HG02870 (cell line): ENCODE measurements at regions not wholly inside any gene's neighbourhood (a gene's known extent, or its start where the extent isn't known, plus 50 kb on each side); places are given as distances from the start of the nearest gene placed in this dataset.

ENCODE experiments used
- ATAC-seq: cut with Tn5 transposase; IDR thresholded peaks from one replicate; pipeline ENCODE4 v1.9.1; 2021; ENCODE audit warnings: mild to moderate bottlenecking, moderate library complexity; ENCODE audit not compliant: unreplicated experiment

DNA sequence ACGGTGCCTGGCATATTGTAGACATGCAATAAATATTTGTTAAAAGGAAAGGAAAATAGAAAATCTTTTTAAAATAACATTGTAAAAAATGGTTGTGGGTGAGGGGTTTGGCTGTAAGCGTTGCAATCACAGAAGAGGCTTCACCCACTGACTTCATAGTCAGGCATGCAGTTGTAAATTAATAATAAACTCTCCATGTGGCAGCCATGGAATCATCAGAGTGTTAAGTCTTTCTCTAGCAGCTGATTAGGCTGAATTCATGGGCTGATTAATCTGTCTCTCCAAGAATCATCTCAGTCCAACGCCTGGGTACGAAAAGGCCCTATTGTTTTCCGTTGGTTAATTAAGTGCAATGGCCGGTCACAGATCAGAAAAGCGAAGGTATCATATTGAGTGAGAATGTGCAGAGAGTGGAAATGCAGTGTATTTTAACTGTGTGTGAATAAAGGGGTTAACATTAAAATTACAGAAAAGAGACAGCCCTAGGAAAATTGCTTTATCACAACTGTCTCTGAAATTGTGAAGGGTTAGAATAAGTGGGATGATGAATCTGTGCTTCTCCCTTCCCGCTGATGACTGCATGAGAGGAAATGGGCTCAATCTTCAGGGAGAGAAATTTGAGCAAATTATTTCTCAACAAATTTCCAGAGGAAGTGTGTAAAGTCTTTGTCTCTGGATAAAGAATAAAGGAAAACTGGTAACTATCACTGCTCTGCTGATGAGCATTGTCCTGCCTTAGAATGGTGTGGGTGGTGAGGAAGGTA is 269.0 kb downstream of the FAM76B start:
- ATAC-seq: no peak

DNA sequence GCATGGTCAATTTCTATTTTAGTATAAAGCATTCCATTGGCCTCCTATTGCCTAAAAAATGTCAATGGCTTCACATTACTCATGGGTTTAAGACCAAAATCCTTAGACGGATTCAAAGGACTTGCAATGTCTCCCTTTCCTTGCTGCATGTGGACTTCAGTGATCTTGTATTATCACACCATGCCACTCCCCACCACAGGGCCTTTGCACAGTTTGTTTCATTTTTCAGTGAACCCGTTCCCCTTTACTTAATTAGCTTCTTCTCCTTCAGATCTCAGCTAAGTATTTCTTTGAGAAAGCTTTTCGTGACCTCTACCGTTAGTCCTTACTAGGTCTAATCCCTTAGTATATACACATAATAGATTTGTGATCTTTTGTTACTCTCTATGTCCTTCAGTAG is 269.7 kb downstream of the FAM76B start:
- no peak for ATAC-seq

DNA sequence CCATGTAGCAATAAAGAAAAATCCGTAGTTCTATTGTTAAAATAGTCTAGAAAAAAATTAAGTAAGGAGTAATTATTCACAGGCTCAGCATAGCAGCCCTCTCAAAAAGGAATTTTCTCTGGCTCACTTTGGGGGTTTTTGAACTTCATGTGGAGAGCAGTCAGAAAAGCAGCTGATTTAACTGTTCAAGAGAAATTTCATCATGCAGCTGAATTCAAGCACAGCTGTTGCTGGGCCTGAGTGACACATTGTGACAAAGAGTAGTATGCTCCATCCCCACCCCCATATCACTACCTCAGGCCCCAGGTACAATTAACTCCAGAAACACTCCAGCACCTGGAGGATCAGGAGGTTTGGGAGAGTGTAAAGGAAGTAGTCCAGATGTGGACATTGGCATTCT is 272.1 kb downstream of the FAM76B start:
- ATAC-seq: no peak

DNA sequence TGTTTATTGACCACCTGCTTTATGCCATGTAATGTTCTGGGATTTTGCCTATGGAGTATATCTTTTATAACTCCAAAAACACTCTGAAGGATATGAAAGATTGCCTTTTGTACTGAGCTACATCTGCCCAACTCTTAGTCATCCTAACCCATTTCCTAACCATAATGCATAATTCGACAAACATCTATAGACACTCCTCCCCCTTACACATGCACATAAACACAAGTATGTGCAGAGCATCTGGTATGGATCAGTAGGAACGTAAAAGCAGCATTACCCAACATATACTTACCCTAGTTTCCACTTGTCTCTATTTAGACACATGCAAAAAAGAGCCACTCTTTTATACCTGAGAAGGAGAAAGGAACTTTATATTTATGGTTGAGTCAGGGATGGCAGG is 272.8 kb downstream of the FAM76B start:
- ATAC-seq: no peak

DNA sequence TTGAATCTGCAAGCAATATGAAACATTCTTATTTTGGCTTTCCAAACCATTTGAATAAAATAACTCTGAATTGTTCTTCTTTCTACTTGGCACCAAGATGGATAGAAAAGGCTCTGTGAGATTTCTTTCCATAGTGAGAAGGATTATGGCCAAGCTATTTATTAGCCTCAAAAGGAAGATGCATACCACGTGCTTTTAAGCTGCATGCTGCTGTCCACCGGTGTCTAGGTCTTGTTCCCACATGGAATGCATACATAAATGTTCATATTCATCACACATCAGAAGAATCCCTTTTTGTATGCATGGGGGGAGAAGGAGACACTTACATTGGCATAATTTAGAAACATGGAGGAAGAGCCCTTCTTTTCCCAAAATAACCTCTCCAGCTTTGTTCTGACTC is 273.4 kb downstream of the FAM76B start:
- ATAC-seq: no peak

DNA sequence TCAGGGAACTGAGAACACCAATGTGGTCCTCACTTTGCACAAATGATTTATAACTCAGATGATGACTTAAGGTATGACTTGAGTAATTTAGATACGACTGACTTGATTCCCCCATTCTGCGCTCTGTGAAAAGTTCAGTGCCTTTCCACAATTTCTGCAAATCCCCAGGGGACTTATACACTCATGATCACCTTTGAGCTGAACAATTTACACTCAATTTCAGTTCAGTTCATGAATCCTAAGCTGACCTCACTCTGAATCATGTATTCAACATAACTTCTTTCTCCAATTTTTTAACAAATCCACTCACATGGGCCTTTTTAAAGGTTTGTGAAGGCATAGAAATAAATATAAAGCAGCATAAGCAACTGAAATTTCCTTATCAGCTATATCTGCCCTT is 274.2 kb downstream of the FAM76B start:
- ATAC-seq: no peak

DNA sequence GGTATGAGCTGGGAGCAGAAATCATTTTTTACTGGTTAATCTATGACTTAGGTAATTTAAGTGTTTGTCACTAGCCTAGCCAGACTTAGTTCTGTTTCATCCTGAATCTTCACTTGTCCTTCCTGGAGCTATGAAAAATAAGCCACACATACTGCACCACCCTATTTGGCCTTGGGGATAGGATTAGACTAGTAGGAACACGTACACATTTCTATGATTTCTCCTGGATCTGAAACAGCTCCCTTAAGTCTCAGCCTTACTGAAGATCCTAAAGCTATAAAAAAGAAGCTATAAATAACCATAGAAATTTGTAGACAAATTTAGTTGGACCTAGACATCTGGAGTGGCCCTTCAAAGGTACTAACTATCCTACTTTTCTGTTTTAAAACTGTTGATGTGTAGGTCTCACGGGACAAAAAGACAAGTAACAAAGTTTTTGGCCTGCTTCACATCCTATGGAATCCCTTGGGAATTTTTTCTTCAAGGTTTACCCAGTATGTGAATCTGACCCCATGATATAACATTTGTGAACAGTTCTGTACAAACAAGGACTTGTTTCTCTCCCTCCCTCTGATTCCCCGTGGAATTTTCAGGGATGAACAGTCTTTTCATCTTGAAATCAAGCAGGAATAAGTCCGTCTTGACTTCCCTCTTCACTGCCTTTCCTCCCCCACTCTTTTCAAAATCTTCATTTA is 275.0 kb downstream of the FAM76B start:
- ATAC-seq: no peak

DNA sequence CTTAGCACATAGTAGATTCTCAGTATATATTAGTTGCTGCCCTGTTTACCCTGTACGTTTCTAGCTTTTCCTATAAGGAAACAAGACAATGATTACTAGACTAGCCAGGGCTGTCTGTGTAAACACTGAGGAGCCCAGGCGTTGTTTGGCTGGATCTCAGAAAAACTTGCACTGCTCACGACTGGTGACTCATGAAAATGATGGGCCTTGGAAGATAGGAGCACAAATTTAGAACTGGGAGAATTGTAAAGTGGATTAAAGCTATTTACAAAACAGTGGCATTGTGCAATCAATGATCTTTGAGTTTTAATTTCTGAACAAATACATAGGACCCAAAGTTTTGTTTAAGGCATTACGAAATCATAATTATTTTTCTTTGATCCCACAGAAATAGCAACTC is 276.9 kb downstream of the FAM76B start:
- no peak for ATAC-seq

DNA sequence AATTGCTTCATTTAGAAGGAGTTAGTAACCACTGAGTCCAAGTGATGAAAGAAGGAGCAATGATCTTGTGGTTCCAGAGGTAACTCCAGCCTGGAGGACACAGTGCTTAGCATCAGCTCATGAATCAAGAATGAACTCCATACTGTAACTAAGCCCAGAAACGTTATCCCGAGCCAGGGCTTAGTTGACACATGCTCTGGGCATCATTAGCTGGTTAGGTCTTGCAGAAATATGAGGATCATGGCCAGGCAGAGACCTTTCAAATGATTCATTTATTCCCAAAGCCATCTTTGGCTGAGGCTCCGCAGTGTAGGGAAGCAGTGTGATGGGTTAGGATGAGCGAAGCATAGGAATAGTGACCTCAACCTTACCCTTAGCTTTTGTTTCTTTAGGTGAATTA is 277.4 kb downstream of the FAM76B start:
- no peak for ATAC-seq

DNA sequence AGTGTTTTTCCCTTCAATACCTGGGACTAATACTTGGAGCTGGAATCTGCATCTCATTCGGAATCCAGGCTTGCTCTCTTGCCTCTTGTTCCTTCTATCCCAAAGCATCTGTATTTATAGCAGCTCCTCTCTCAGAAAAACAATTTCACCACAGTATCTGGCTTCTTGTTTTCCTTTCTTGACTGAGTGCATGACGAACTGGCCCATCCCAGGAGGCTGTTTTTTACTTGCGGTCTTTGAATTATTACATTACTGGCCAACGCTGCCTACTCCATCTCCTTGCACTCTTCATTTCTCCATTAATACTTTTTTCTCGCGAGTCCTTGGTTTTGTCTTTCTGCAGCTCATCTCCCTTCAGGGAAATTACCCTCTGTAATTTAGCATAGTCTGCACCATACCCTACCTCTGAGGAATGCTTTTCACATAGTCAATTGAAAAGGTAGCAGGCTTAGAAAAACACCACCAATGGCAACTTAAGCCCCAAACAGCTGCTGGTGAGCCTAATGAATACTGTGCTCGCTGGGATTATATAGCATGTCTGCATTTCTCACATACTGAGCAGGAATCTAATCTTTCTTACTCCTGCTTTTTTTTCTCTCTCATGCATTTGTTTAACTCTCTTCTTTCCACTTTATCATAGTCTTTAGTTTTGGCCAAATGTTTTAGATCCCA is 277.4 kb upstream of the SESN3 start:
- no peak for ATAC-seq

DNA sequence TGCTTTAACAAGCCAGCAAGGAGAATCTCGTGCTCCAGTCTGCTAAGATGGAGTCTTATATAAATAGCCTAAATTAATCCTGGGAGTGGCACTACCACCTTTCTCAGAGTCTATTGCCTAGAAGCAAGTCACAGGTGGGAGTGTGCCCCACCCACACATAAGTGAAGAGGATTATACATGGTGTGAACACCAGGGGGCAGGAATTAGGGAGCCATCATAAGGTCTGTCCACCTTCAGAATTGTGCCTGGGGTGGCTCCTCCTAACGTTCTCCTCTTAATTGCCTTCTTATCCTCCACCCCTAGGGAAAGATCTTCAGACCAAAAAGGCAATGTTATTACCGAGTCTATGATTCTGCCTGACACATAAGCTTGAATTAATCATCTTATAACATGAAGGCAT is 276.8 kb upstream of the SESN3 start:
- no peak for ATAC-seq

DNA sequence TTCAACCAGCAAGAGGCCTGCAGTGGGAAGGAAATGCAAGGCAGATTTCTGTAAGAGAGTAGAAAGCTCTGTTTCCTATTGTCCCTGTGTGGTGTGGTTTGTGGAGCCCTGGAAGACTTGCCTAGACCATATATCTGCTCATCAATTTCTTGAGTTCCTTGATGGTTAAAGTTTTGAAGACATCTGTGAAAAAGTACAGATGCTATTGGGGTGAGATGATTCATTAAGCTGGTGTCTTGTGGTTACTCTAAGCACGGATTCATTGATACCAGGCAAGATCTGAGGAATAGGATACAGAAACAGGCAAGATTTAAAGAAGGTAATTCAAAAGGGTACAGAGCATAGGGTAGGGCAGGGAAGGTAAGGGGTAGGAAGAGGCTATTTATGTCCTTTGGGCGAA is 275.8 kb upstream of the SESN3 start:
- ATAC-seq: no peak

DNA sequence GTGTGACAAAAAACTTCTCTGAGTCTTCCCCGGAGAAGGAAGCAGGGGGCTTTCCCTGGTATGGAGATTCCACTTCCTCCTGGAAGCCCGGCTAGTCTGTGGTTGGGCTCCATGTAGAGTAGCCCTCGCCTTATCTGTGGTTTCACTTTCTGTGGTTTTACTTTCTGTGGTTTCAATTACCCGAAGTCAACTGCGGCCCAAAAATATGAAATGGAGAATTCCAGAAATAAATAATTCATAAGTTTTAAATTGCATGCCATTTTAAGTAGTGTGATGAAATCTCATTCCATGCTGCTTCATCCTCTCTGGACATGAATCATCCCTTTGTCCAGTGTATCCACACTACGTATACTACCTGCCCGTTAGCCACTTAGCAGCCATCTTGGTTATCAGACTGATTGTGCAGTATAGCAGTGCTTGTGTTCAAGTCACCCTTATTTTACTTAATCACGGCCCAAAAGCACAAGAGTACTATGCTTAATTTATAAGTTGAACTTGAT is 275.0 kb upstream of the SESN3 start:
- ATAC-seq: no peak

DNA sequence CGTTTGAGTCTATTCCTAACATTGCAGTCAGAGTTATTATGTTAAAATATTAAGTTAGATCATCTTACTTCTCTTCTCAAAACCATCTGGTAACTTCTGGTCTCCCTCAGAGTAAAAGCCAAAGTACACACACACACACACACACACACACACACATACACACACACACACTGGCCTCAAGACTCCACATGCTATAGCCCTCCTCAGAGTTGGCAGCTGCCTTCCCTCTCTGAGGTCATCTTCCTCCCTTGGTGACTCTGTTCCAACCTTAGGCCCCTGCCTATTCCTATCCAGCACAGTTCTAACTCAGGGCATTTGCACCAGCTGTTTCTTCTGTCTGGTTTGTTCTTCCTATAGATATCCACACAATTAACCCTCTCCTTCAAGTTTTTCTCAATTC is 272.0 kb upstream of the SESN3 start:
- no peak for ATAC-seq

DNA sequence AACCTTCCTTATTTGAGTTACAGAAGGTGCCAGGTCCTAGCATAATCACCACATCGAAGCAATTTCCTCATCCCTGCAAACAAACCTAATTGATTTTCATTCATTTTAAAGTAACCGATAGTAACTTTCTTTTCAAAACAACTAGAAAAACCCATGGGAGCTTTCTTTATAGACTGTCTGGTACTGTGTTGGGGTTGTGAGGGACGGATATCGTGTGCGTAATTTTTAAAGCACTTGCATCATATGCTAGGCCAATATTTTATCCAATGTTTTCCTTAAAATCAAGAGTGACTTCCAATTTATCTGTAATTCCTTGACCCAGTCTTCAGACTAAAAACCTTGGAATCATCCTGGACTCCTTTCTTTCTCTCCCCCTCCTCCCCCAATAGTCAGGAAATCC is 271.5 kb upstream of the SESN3 start:
- ATAC-seq: no peak

DNA sequence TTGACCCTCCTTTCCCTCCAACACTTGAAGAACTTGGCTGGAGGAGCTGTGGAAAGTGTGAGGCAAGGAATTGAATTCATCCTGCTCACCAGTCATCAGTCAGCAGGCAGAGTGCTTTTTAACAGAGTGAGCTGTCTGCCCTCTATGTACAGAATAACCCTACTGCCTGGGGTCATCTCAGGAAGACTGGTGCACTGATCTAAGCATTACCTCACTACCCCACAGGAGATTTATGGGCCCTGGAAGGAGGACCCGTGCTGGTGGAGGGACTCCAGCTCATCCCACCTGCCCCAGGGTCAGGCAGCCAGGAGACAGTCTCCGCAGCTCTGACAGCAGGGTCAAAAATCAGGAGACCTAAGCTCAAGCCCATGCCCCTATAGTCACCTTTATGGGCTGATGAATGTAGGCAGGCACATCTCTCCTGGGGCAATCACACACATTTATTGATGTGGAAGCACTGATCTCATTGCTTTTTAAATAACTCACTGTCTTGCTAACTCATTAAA is 270.8 kb upstream of the SESN3 start:
- ATAC-seq: no peak

DNA sequence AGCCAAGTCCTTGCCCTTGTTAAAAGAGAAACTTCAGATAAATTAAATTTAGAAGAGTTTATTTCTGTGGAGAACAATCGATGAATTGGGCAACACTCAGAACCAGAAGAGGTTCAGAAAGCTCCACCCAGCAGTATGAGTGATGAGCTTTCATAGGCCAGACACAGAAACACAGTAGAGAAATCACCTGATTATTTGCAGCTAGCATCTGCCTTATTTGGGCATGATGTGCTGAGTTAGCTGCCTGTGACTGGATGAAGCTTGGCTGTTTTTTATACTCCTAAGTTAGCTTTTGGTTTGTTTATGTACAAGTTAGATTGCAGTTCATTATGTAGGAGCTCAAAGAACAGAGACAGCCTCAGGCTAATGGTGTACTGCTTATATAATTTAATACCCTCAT is 269.5 kb upstream of the SESN3 start:
- ATAC-seq: no peak

DNA sequence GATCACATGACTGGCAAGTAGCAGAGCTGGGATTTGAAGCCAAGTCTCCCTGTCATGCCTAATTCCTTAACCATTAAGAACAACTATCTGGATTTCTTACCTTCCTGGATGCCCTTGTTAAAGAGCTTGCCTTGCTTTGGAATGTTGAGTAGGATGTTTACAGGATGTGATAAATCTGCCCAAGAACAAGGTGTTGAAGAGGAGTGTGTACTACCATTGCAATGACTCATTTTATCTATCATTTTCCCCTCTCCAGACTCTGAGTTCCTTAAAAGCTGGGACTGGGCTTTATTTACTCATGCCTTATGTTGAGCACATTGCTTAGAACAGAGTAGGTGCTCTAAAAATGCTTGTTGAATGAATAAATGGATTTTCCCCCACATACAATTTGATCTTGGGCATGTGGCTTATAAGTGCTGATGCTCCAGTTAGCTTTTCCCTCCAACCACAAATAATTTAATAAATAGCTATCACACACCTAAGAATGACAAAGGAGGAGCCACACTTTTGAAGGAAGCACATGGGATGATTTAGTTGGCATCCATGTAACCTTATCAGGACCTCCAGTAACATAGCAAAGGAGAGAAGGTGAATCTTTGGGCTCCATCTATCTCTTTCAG is 268.6 kb upstream of the SESN3 start:
- ATAC-seq: no peak

DNA sequence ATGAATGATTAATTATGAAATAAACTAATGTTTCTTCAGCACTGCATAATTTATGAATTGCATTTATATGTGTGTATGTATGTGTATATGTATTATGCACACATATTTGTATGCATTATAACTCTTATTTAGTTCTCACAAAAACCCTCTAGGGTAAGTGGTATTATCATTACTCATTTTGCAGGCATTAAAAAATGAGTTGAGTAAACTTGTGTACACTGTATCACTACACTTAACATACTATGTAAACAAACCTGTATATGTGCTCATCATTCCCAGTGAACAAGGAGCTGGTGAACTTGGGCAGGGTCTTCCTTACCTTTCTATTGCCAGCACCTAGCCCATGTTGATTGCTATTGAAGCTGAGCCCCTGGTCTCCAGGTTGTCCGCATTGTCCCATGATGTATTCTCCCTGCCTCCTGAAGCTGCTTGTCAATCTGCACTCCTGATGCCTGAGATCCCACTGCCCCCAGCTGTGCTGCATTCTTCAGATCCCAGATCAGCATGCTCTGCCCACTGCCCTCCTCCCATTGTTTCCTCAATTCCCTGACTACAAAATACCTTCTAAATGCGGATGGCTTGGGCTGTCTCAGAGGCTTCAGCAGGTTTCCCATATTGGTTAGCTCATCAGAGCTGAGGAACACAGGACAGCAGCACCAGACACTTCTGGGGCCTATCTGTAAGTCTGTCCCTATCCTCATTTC is 267.9 kb upstream of the SESN3 start:
- ATAC-seq: no peak

DNA sequence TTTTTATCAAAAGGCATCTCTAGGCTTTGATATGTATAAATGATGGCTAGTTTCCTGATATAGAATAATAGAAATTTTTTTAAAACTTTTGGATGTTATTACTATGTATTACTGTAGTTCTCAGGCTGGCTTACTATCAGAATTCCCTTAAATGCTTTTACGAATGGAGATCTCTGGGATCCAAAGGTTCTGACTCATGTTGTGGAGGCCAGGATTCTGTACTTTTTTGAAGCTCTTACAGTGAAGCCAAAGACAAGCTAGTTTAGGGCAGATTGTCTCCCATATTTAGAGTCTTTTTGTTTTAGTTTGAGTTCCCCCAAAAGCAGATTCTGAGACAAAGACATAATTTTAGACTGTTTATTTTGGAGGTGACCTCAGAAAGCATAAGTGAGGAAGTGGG is 265.9 kb upstream of the SESN3 start:
- no peak for ATAC-seq

DNA sequence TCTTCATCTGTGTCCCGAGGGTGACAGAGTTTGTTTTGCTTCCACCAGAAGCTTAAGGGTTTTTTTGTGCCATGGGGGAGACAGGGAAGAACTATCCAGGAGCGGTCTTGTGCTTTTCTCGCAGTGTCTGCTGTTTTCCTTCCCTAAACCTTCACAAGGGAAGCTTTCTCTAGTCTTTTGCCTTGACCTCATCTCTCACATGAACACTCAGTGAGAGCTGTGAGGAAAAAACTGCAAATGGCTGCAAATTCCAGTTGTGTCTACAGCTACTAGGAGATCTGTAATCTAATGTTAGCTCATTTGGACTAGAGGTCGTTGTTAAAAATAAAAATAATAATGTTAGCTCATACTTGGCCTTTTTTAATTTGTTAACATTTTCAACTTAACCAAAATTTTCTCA is 264.7 kb upstream of the SESN3 start:
- ATAC-seq: no peak
